ENCODE measurements at regions not wholly inside any gene's neighbourhood (a gene's known extent, or its start where the extent isn't known, plus 50 kb on each side); places are given as distances from the start of the nearest gene placed in this dataset.
A peak's percentile ranks its signal among the peaks of the same experiment; 100 is the strongest.

DNA sequence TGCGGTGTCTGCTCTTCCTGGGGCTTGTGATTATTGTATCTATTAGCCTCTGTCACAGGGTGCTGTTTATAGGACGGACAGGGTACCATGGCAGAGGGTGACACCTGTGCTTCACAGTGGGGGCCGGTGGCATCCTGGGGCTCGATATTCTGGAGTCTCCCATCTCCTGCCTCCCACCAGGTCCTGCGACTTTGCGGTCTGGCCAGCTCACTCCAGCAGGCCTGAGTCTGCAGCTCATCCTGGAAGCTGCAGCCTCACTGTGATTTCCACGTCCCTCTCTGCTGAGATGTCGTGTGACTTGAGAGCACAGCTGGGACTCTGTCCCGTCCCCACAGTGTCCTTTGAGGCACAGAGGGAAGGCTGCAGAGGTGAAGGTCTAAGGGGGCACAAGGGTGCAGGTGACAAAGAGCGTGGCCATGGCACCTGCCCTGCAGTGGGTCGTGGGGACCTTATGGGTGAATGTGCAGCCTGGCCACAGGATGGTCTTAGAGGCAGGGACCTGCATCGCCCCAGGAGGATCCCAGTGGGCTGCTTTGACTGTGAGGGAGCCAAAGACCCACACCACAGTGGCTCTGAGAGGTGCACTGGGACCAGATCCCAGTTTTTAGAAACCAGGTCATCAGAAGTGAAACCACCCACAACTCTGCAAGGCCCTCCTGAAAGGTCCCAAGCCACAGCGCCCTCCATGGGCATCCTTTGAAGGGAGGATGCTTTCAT is 172.8 kb downstream of the KLF13 start:
- DNase-seq: no peak
- ATAC-seq: no peak
- no peaks in the 10 kb centered on the region for H3K36me3 ChIP-seq (ENCODE audit: control insufficient read depth in 2 of 3, insufficient read depth in 3 of 3, low read length in 3 of 3)
- no peaks in the 10 kb centered on the region for H3K9me3 ChIP-seq (ENCODE audit: control insufficient read depth in 2 of 3, low read length in 3 of 3)
- H3K27me3 ChIP-seq (ENCODE audit: control insufficient read depth in 2 of 2, insufficient read depth in 2 of 2, low read length in 2 of 2): no peaks in the 10 kb centered on the region
- no peak overlapping the region for H3K4me3 Mint-ChIP-seq
- H3K4me1 Mint-ChIP-seq: peaks cover 0 to 10% (median 0%) of the 10 kb centered on the region in 7 donors
- H3K27me3 Mint-ChIP-seq: no peaks in the 10 kb centered on the region
- H3K36me3 Mint-ChIP-seq: no peaks in the 10 kb centered on the region
- POLR2A ChIA-PET: no interaction called here
- no peak overlapping the region for H3K27ac Mint-ChIP-seq
- CTCF ChIA-PET: interaction anchor here (1.2 kb wide), 1 partner anchor 11 kb away, joined by 5 read pairs; no protein-coding TSS in a partner anchor
- no peak overlapping the region for H3K27ac ChIP-seq (ENCODE audit: low read depth, low read length)
- H3K9me3 Mint-ChIP-seq: no peaks in the 10 kb centered on the region
- no peak overlapping the region for H3K4me3 ChIP-seq (ENCODE audit: low read length)
- intact Hi-C loops (cut with micrococcal nuclease): no loop called here
- no peaks in the 10 kb centered on the region for H3K4me1 ChIP-seq (ENCODE audit: control insufficient read depth in 2 of 2, insufficient read depth in 2 of 2, low read length in 2 of 2)

DNA sequence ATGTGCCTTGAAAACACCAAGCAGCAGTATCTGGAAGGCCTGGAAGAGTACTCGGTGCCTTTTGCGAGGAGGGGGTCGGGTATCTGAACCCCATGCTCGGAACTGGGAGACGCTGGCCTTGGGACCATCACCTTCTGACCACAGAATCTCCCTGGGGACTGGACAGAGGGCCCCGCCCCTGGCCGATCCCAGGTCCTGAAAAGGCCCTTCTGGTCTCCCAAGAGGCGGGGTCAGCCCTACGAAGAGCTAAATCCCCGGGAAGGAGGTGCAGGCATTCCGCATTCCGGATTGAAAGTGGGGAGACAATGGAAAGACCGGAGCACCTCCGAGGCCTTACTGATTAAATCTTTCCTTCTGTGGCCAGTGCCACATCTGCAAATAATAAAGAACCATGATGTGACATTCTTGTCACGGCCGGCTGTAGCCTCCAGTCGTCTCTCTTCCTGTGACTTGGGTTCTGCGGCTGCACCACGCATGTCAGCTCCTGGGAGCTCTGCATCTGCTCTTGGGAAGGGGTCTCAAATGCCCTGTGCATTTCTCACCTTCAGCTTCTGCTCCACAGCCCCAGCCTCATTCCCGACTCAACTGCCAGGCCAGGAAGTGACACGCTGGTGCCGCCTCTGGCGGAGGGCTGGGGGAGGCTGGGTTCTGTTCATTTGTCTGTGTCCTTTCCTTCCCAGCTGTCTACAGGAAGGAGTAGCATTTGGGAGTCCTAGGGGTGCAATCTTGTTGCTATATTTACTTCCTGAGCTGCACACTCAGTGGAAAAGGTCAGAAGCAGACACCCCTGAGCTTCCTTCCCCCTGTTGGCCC is 173.5 kb downstream of the KLF13 start:
- intact Hi-C loops (cut with micrococcal nuclease): no loop called here
- ChIA-PET POLR2A (no interaction called here), CTCF (interaction anchor here (0.6 kb wide), 1 partner anchor 139 kb away, joined by 3 read pairs; no protein-coding TSS in a partner anchor)
- no peak for DNase-seq
- no peaks in the 10 kb centered on the region for H3K4me1 ChIP-seq (ENCODE audit: control insufficient read depth in 2 of 2, insufficient read depth in 2 of 2, low read length in 2 of 2)
- no peaks in the 10 kb centered on the region for H3K9me3 ChIP-seq (ENCODE audit: control insufficient read depth in 2 of 3, low read length in 3 of 3)
- H3K9me3 Mint-ChIP-seq: no peaks in the 10 kb centered on the region
- no peak overlapping the region for H3K4me3 Mint-ChIP-seq
- H3K27me3 Mint-ChIP-seq: no peaks in the 10 kb centered on the region
- peak overlapping the region in 1 of 9 donors; percentile 18 for H3K27ac Mint-ChIP-seq
- H3K4me1 Mint-ChIP-seq: peaks cover 0 to 10% (median 0%) of the 10 kb centered on the region in 7 donors
- no peak for ATAC-seq
- H3K4me3 ChIP-seq (ENCODE audit: low read length): no peak overlapping the region
- no peaks in the 10 kb centered on the region for H3K36me3 Mint-ChIP-seq
- no peaks in the 10 kb centered on the region for H3K27me3 ChIP-seq (ENCODE audit: control insufficient read depth in 2 of 2, insufficient read depth in 2 of 2, low read length in 2 of 2)
- no peaks in the 10 kb centered on the region for H3K36me3 ChIP-seq (ENCODE audit: control insufficient read depth in 2 of 3, insufficient read depth in 3 of 3, low read length in 3 of 3)
- H3K27ac ChIP-seq (ENCODE audit: low read depth, low read length): no peak overlapping the region

DNA sequence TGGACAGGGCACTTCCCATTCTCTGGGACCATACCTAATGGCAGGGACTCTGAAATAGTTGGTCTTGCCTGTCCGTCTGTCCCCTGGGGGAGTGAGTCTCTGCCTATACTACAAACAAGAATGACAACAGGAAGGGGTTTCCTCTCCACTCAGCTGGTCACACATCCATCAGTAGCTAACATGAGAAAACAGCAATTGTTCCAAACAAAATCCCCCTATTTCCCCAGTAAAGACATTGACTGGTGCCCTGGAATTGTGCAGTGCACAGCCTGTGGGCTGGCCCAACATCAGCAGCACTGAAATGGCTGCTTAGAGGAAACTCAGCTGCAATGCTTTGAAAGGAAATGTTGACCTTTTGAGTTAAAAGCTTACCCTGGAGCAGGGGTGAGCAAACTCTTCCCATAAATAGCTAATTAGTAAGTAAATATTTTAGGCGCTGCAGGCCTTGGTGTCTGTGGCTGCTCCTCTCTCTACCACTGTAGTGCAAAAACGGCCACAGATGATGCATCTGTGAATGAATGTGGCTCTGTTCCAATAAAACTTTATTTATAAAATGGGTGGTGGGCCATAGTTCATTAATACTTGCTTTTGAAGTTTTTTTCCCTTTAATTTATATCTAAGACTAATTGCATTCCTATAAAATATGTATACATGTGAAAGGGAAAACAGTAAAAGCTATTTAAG is 174.3 kb downstream of the KLF13 start:
- Mint-ChIP-seq H3K4me3 (no peak overlapping the region), H3K4me1 (peaks cover 0 to 10% (median 0%) of the 10 kb centered on the region in 7 donors), H3K9me3 (no peaks in the 10 kb centered on the region), H3K36me3 (no peaks in the 10 kb centered on the region), H3K27ac (no peak overlapping the region), H3K27me3 (no peaks in the 10 kb centered on the region)
- no peak overlapping the region for H3K4me3 ChIP-seq (ENCODE audit: low read length)
- ATAC-seq (no peak), DNase-seq (no peak)
- H3K27me3 ChIP-seq (ENCODE audit: control insufficient read depth in 2 of 2, insufficient read depth in 2 of 2, low read length in 2 of 2): no peaks in the 10 kb centered on the region
- ChIA-PET CTCF (interaction anchor here (0.6 kb wide), 2 partner anchors 140 to 301 kb away, joined by 3 read pairs; no protein-coding TSS in a partner anchor), POLR2A (no interaction called here)
- no peaks in the 10 kb centered on the region for H3K9me3 ChIP-seq (ENCODE audit: control insufficient read depth in 2 of 3, low read length in 3 of 3)
- no peaks in the 10 kb centered on the region for H3K4me1 ChIP-seq (ENCODE audit: control insufficient read depth in 2 of 2, insufficient read depth in 2 of 2, low read length in 2 of 2)
- H3K27ac ChIP-seq (ENCODE audit: low read depth, low read length): no peak overlapping the region
- intact Hi-C loops (cut with micrococcal nuclease): no loop called here
- H3K36me3 ChIP-seq (ENCODE audit: control insufficient read depth in 2 of 3, insufficient read depth in 3 of 3, low read length in 3 of 3): no peaks in the 10 kb centered on the region

DNA sequence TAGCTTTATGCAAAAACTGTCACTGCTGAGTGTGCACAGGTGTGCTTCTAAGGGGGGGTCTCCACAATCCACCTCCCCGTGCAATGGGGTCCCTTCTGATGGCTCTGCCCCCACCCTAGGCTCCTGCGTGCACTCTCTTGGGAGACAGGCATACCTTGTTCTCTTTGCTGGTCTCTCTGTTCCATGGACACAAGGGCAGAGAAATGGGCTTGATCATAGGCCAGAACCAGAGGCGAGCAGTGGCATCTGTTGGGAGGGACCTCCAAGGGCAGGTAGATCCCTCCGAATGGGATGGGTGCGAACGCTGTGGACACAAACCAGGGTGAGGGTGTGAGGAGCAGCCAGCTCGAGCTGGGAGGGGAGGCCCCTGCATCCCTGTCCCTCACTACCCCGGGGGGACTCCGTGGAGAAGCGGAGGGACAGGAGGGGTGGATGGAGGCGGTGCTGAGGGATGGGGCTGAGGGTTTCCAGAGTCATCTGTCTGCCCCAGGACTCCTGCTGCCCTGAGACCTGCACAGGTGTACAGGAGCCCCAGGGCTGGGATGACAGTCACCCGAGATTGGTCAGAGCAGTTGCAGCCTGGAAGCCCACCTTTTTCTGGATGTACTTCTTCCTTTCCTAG is 175.0 kb downstream of the KLF13 start:
- intact Hi-C loops (cut with micrococcal nuclease): no loop called here
- Histone ChIP-seq H3K36me3 (ENCODE audit: control insufficient read depth in 2 of 3, insufficient read depth in 3 of 3, low read length in 3 of 3) (no peaks in the 10 kb centered on the region), H3K9me3 (ENCODE audit: control insufficient read depth in 2 of 3, low read length in 3 of 3) (no peaks in the 10 kb centered on the region), H3K4me1 (ENCODE audit: control insufficient read depth in 2 of 2, insufficient read depth in 2 of 2, low read length in 2 of 2) (no peaks in the 10 kb centered on the region), H3K4me3 (ENCODE audit: low read length) (no peak overlapping the region), H3K27ac (ENCODE audit: low read depth, low read length) (no peak overlapping the region), H3K27me3 (ENCODE audit: control insufficient read depth in 2 of 2, insufficient read depth in 2 of 2, low read length in 2 of 2) (no peaks in the 10 kb centered on the region)
- DNase-seq (no peak), ATAC-seq (no peak)
- no peak overlapping the region for H3K4me3 Mint-ChIP-seq
- H3K27ac Mint-ChIP-seq: no peak overlapping the region
- H3K4me1 Mint-ChIP-seq: peaks cover 0 to 10% (median 0%) of the 10 kb centered on the region in 7 donors
- H3K9me3 Mint-ChIP-seq: no peaks in the 10 kb centered on the region
- POLR2A ChIA-PET: no interaction called here
- peaks cover 0 to 4% (median 0%) of the 10 kb centered on the region in 5 donors for H3K27me3 Mint-ChIP-seq
- no peaks in the 10 kb centered on the region for H3K36me3 Mint-ChIP-seq
- CTCF ChIA-PET: interaction anchor here (0.6 kb wide), 1 partner anchor 301 kb away, joined by 3 read pairs; no protein-coding TSS in a partner anchor

DNA sequence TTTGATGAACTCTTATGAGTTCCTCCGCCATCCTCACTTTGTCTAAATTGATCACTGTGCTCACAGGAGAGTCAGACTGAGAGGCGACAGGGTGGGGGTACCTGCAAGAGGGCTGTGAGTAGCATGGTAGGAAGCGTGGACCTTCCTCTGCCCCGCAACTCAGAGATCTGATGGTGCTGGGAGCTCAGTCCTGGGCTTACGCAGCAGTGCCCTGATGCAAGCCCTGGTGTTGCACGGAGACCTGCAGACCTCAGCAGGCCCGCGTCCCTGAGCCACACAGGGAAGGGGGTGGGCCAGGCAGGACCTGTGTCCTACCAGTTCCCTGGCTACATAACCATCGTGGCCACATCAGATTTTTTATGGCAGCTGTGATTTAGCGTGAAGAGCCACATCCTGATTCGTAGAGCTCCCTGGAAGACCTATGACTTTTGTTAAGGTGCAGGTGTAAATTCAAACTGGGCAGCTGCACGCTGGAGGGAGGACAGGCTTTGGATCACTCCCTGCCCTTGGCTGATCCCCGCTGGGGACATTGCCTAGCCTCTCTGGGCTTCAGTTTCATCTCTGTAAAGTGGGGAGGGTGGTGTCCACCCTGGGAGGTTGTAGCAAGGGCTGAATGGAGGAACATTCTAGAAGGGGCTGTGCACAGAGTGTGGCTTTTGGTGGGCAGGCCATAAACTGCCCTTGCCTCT is 176.1 kb downstream of the KLF13 start:
- H3K4me1 Mint-ChIP-seq: peaks cover 0 to 14% (median 1%) of the 10 kb centered on the region in 7 donors
- DNase-seq (no peak), ATAC-seq (no peak)
- H3K27ac ChIP-seq (ENCODE audit: low read depth, low read length): no peak overlapping the region
- no peak overlapping the region for H3K4me3 ChIP-seq (ENCODE audit: low read length)
- H3K9me3 Mint-ChIP-seq: peaks cover 0 to 4% (median 0%) of the 10 kb centered on the region in 11 donors
- no peaks in the 10 kb centered on the region for H3K36me3 Mint-ChIP-seq
- POLR2A ChIA-PET: no interaction called here
- H3K36me3 ChIP-seq (ENCODE audit: control insufficient read depth in 2 of 3, insufficient read depth in 3 of 3, low read length in 3 of 3): no peaks in the 10 kb centered on the region
- H3K27me3 Mint-ChIP-seq: peaks cover 0 to 8% (median 0%) of the 10 kb centered on the region in 5 donors
- intact Hi-C loops (cut with micrococcal nuclease): no loop called here
- no peak overlapping the region for H3K4me3 Mint-ChIP-seq
- H3K9me3 ChIP-seq (ENCODE audit: control insufficient read depth in 2 of 3, low read length in 3 of 3): no peaks in the 10 kb centered on the region
- no peak overlapping the region for H3K27ac Mint-ChIP-seq
- H3K27me3 ChIP-seq (ENCODE audit: control insufficient read depth in 2 of 2, insufficient read depth in 2 of 2, low read length in 2 of 2): no peaks in the 10 kb centered on the region
- H3K4me1 ChIP-seq (ENCODE audit: control insufficient read depth in 2 of 2, insufficient read depth in 2 of 2, low read length in 2 of 2): no peaks in the 10 kb centered on the region
- CTCF ChIA-PET: interaction anchor here (0.9 kb wide), 1 partner anchor 10 kb away, joined by 3 read pairs; no protein-coding TSS in a partner anchor

DNA sequence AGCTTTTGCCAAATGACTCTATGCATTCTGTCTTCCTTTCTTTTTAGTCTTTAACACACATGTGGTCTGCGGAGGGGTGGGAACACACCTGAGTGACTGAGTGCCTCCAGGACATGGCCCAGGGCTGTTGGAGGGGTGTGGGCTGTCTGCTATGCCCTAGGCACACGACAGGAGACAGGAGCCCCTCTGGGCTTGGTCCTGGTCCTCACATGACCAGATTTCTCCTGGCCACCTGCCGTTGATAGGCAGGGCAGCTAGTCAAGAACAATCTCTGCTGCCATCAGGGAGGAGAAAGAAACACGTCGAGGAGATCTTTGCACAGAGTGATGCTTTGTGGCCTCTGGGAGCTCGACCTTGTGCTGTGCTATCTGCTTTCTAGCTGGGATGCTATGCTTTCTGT is 176.6 kb downstream of the KLF13 start:
- Histone ChIP-seq H3K27ac (ENCODE audit: low read depth, low read length) (no peak overlapping the region), H3K36me3 (ENCODE audit: control insufficient read depth in 2 of 3, insufficient read depth in 3 of 3, low read length in 3 of 3) (no peaks in the 10 kb centered on the region), H3K27me3 (ENCODE audit: control insufficient read depth in 2 of 2, insufficient read depth in 2 of 2, low read length in 2 of 2) (no peaks in the 10 kb centered on the region), H3K4me3 (ENCODE audit: low read length) (no peak overlapping the region), H3K9me3 (ENCODE audit: control insufficient read depth in 2 of 3, low read length in 3 of 3) (no peaks in the 10 kb centered on the region), H3K4me1 (ENCODE audit: control insufficient read depth in 2 of 2, insufficient read depth in 2 of 2, low read length in 2 of 2) (no peaks in the 10 kb centered on the region)
- H3K27me3 Mint-ChIP-seq: peaks cover 0 to 8% (median 0%) of the 10 kb centered on the region in 5 donors
- CTCF ChIA-PET: interaction anchor here (0.9 kb wide), 1 partner anchor 11 kb away, joined by 3 read pairs; no protein-coding TSS in a partner anchor
- ATAC-seq (no peak), DNase-seq (no peak)
- POLR2A ChIA-PET: no interaction called here
- peaks cover 0 to 4% (median 0%) of the 10 kb centered on the region in 11 donors for H3K9me3 Mint-ChIP-seq
- no peak overlapping the region for H3K27ac Mint-ChIP-seq
- intact Hi-C loops (cut with micrococcal nuclease): no loop called here
- no peaks in the 10 kb centered on the region for H3K36me3 Mint-ChIP-seq
- H3K4me3 Mint-ChIP-seq: no peak overlapping the region
- peaks cover 0 to 14% (median 1%) of the 10 kb centered on the region in 7 donors for H3K4me1 Mint-ChIP-seq
